HepG2 (cell line): ENCODE measurements at regions not wholly inside any gene's neighbourhood (a gene's known extent, or its start where the extent isn't known, plus 50 kb on each side); places are given as distances from the start of the nearest gene placed in this dataset.

Experiments used
- ATAC-seq: fragments of 200-7000 bp; cut with Tn5 transposase; 3 replicates; pipeline ENCODE4 v1.9.1; 2020; ENCODE audit warnings: mild to moderate bottlenecking, moderate library complexity
- BruUV-seq: library from RNA; stranded (reverse); fragments of 400-500 nt; replicated peaks from 2 replicates; lab custom pipeline; 2021; lab: Mats Ljungman, UMichigan
- CTCF ChIA-PET: fragments of 300-600 bp; formaldehyde crosslinking; extraction: SDS; loops from one replicate; lab custom pipeline; 2021; ENCODE audit warnings: low total read pairs, inconsistent platforms, low intra/inter-chr PET ratio; lab: Yijun Ruan, JAX
- POLR2A ChIA-PET: fragments of 350-600 bp; sonication (Branson Sonifier 250); formaldehyde crosslinking; loops from one replicate; lab custom pipeline; 2020; ENCODE audit warnings: antibody characterized with exemption, inconsistent platforms; lab: Yijun Ruan, JAX
- DNase-seq: peaks from one replicate; pipeline ENCODE4 v3.0.0-alpha.2; 2015; ENCODE audit warnings: low spot score
- FAIRE-seq: peaks from 3 replicates; lab custom pipeline; 2011; peaks lifted over from hg19 to GRCh38; lab: Jason Lieb, UNC
- H2AFZ ChIP-seq: one replicate; pipeline ENCODE4 v1.6.1; 2011; ENCODE audit warnings: low read length, inconsistent platforms
- H3K27ac ChIP-seq: fragments of 300-600 bp; 3 replicates; pipeline ENCODE4 v1.8.0; 2011; ENCODE audit warnings: mixed run types, mild to moderate bottlenecking, mixed read lengths, low read length, inconsistent platforms; ENCODE audit not compliant: insufficient read depth; ENCODE audit errors: extremely low read length
- H3K27me3 ChIP-seq, 2 experiments: fragments of 200-600 bp in 1 of 2; 2 replicates in 1 of 2; 3 replicates in 1 of 2; pipeline versions ENCODE4 v1.6.0 to v1.8.0; 2011; ENCODE audit warnings: low read length in 2 of 2, mild to moderate bottlenecking in 2 of 2, moderate library complexity in 2 of 2, inconsistent platforms in 1 of 2; ENCODE audit not compliant: insufficient read depth in 2 of 2, control insufficient read depth in 1 of 2
- H3K36me3 ChIP-seq, 2 experiments: fragments of 200-600 bp in 1 of 2; replicated peaks in 1 of 2; 2 replicates in 1 of 2; 3 replicates in 1 of 2; pipeline versions ENCODE4 v1.5.1 to v1.8.0; 2011; ENCODE audit warnings: low read length in 2 of 2, inconsistent platforms in 1 of 2; ENCODE audit not compliant: insufficient read depth in 2 of 2, control insufficient read depth in 1 of 2
- H3K4me1 ChIP-seq: 2 replicates; pipeline ENCODE4 v1.5.1; 2012; ENCODE audit warnings: low read length, inconsistent platforms; ENCODE audit not compliant: insufficient read depth
- H3K4me2 ChIP-seq: 2 replicates; pipeline ENCODE4 v1.6.0; 2011; ENCODE audit warnings: low read depth, low read length, inconsistent platforms
- H3K4me3 ChIP-seq, 3 experiments: fragments of 200-600 bp in 1 of 3; sonication (generic), shearing (Covaris generic) in 1 of 3; replicated peaks in 1 of 3; 2 replicates each; pipeline ENCODE4 v1.5.1; 2011 to 2016; ENCODE audit warnings: low read length in 3 of 3, inconsistent platforms in 2 of 3, low read depth in 2 of 3, mild to moderate bottlenecking in 2 of 3, control low read depth in 1 of 3, mixed read lengths in 1 of 3; ENCODE audit not compliant: insufficient read depth in 1 of 3
- H3K79me2 ChIP-seq: one replicate; pipeline ENCODE4 v1.6.1; 2011; ENCODE audit warnings: low read length, inconsistent platforms; ENCODE audit not compliant: insufficient read depth
- H3K9ac ChIP-seq: 2 replicates; pipeline ENCODE4 v1.6.0; 2011; ENCODE audit warnings: mild to moderate bottlenecking, low read depth, low read length, inconsistent platforms; ENCODE audit not compliant: insufficient read depth
- H3K9me3 ChIP-seq: 2 replicates; pipeline ENCODE4 v1.5.1; 2012; ENCODE audit warnings: mild to moderate bottlenecking, low read length
- H4K20me1 ChIP-seq: 2 replicates; pipeline ENCODE4 v1.6.0; 2011; ENCODE audit warnings: inconsistent platforms, mild to moderate bottlenecking, low read length, moderate library complexity; ENCODE audit not compliant: insufficient read depth
- ELF1 ChIP-seq: sonication (generic); formaldehyde crosslinking; IDR thresholded peaks from 2 replicates; pipeline ENCODE4 v1.4.0; 2020; ENCODE audit warnings: missing genetic modification reagents
- ETV6 ChIP-seq: sonication (generic); formaldehyde crosslinking; conservative IDR thresholded peaks from 2 replicates; pipeline ENCODE4 v1.4.0; 2020; ENCODE audit warnings: missing genetic modification reagents
- FIP1L1 ChIP-seq: fragments of 200-400 bp; formaldehyde crosslinking; IDR thresholded peaks from 2 replicates; pipeline ENCODE4 v1.6.1; 2018; ENCODE audit warnings: low read depth, mild to moderate bottlenecking, low read length, moderate library complexity, borderline replicate concordance; ENCODE audit not compliant: insufficient read depth
- GATA4 ChIP-seq: sonication (generic); IDR thresholded peaks from 2 replicates; pipeline ENCODE4 v1.6.1; 2016; ENCODE audit warnings: antibody characterized with exemption, low read depth, borderline replicate concordance
- GTF3A ChIP-seq: sonication (generic); formaldehyde crosslinking; conservative IDR thresholded peaks from 2 replicates; pipeline ENCODE4 v1.4.0; 2020; ENCODE audit warnings: mild to moderate bottlenecking, missing genetic modification reagents
- KDM3A ChIP-seq: IDR thresholded peaks from 2 replicates; pipeline ENCODE4 v1.6.1; 2018; ENCODE audit warnings: low read depth, missing compliant biosample characterization
- MBD4 ChIP-seq: IDR thresholded peaks from 2 replicates; pipeline ENCODE4 v1.6.1; 2012; ENCODE audit warnings: low read length, inconsistent platforms, borderline replicate concordance
- PLSCR1 ChIP-seq: sonication (generic); formaldehyde crosslinking; IDR thresholded peaks from 2 replicates; pipeline ENCODE4 v1.5.0; 2020; ENCODE audit warnings: missing genetic modification reagents, mild to moderate bottlenecking, borderline replicate concordance
- SIX4 ChIP-seq: sonication (generic); formaldehyde crosslinking; IDR thresholded peaks from 2 replicates; pipeline ENCODE4 v1.4.0; 2020; ENCODE audit warnings: missing genetic modification reagents
- SP140L ChIP-seq: sonication (generic); formaldehyde crosslinking; IDR thresholded peaks from 2 replicates; pipeline ENCODE4 v1.4.0; 2020; ENCODE audit warnings: missing genetic modification reagents, borderline replicate concordance
- SPEN ChIP-seq: sonication (generic); formaldehyde crosslinking; IDR thresholded peaks from 2 replicates; pipeline ENCODE4 v1.5.1; 2020; ENCODE audit warnings: low read depth, mild to moderate bottlenecking, missing genetic modification reagents
- ZFP36L1 ChIP-seq: sonication (generic); formaldehyde crosslinking; IDR thresholded peaks from 2 replicates; pipeline ENCODE4 v1.8.0; 2022; ENCODE audit warnings: mild to moderate bottlenecking, missing genetic modification reagents, moderate library complexity
- ZNF3 ChIP-seq: IDR thresholded peaks from 2 replicates; pipeline ENCODE4 v1.7.0; 2017; ENCODE audit warnings: inconsistent platforms
- ZNF75D ChIP-seq: sonication (generic); formaldehyde crosslinking; IDR thresholded peaks from 2 replicates; pipeline ENCODE4 v1.8.1; 2023; ENCODE audit warnings: missing genetic modification reagents, mild to moderate bottlenecking, borderline replicate concordance
- ZNF780A ChIP-seq: sonication (generic); formaldehyde crosslinking; IDR thresholded peaks from 2 replicates; pipeline ENCODE4 v1.8.0; 2022; ENCODE audit warnings: mild to moderate bottlenecking, missing genetic modification reagents, moderate library complexity
- WGBS: methylation state at CpG from one replicate; pipeline ENCODE4 v1.1.6; 2017; ENCODE audit warnings: low lambda C conversion rate; 5-methylcytosine and 5-hydroxymethylcytosine counted together
- in situ Hi-C: cut with HindIII; loops from 2 replicates; pipeline ENCODE4 v1.10.0; 2017; ENCODE audit warnings: low pct_unique_long_range_greater_than_20kb; ENCODE audit not compliant: extremely low pct_ligation_motif_present
- intact Hi-C: fragments of 100-400 bp; cut with micrococcal nuclease; formaldehyde crosslinking; loops from one replicate; pipeline ENCODE4 v1.10.0; 2022; ENCODE audit not compliant: unreplicated experiment
- TF ChIP-seq, protein P1 (sequence below): sonication (generic); formaldehyde crosslinking; IDR thresholded peaks from 2 replicates; pipeline ENCODE4 v1.4.0; 2020; ENCODE audit warnings: mild to moderate bottlenecking, low read depth, missing genetic modification reagents

- TF ChIP-seq KDM3A (CRISPR knock-in tag) (no peak), ZNF780A (CRISPR knock-in tag) (no peak), GTF3A (no peak), ETV6 (CRISPR knock-in tag) (no peak), ZNF75D (CRISPR knock-in tag) (no peak), ZFP36L1 (CRISPR knock-in tag) (no peak), ZNF3 (CRISPR knock-in tag) (no peak), SP140L (no peak), SPEN (CRISPR knock-in tag) (no peak)
- Histone ChIP-seq H3K36me3 (no peaks in the 10 kb centered on the region), H3K27ac (no peak overlapping the region), H3K79me2 (no peaks in the 10 kb centered on the region), H3K4me2 (no peak overlapping the region), H3K9me3 (no peaks in the 10 kb centered on the region), H3K4me1 (no peaks in the 10 kb centered on the region), H2AFZ (no peak overlapping the region), H3K9ac (no peak overlapping the region), H3K4me3 (no peak overlapping the region), H3K27me3 (no peaks in the 10 kb centered on the region), H4K20me1 (no peaks in the 10 kb centered on the region)
- BruUV-seq: no TSS peak
- POLR2A ChIA-PET: no interaction called here
- ATAC-seq: no peak
- CTCF ChIA-PET: no interaction called here
- intact Hi-C loops: no loop called here
- 2% methylated on average over 2 of the region's 2 CpGs for WGBS
- no peak for DNase-seq
- in situ Hi-C loops: loop anchor here (25.0 kb wide), 1 partner anchor 515 kb away; no protein-coding TSS in a partner anchor
- FAIRE-seq: no peak
Observed at GRCh38 chr10:25747084-25747483, 186.9 kb upstream of the MYO3A start.

GRCh38 chr10:25748509-25748908, 185.5 kb upstream of the MYO3A start:
- Histone ChIP-seq H3K4me3 (no peak overlapping the region), H3K9me3 (no peaks in the 10 kb centered on the region), H4K20me1 (no peaks in the 10 kb centered on the region), H3K27ac (no peak overlapping the region), H3K27me3 (no peaks in the 10 kb centered on the region), H3K4me2 (no peak overlapping the region), H2AFZ (no peak overlapping the region), H3K4me1 (no peaks in the 10 kb centered on the region), H3K9ac (no peak overlapping the region), H3K36me3 (no peaks in the 10 kb centered on the region), H3K79me2 (no peaks in the 10 kb centered on the region)
- BruUV-seq: no TSS peak
- POLR2A ChIA-PET: no interaction called here
- in situ Hi-C loops: loop anchor here (25.0 kb wide), 1 partner anchor 514 kb away; no protein-coding TSS in a partner anchor
- CTCF ChIA-PET: no interaction called here
- intact Hi-C loops: no loop called here
- ATAC-seq: no peak
- no peak for DNase-seq
- no peak for FAIRE-seq
- WGBS: 15% methylated on average over 4 of the region's 4 CpGs
- no peak for TF ChIP-seq ELF1 (CRISPR knock-in tag)
- TF ChIP-seq GATA4: no peak
- TF ChIP-seq, protein P1, sequence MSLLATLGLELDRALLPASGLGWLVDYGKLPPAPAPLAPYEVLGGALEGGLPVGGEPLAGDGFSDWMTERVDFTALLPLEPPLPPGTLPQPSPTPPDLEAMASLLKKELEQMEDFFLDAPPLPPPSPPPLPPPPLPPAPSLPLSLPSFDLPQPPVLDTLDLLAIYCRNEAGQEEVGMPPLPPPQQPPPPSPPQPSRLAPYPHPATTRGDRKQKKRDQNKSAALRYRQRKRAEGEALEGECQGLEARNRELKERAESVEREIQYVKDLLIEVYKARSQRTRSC (CRISPR knock-in tag): no peak
- no peak for TF ChIP-seq PLSCR1 (CRISPR knock-in tag)
- no peak for TF ChIP-seq MBD4
- TF ChIP-seq FIP1L1: no peak
- TF ChIP-seq SIX4: no peak
